Kidney capillary endothelial cell (primary cell): ENCODE measurements at regions not wholly inside any gene's neighbourhood (a gene's known extent, or its start where the extent isn't known, plus 50 kb on each side); places are given as distances from the start of the nearest gene placed in this dataset.

Source experiments
- DNase-seq: peaks from one replicate; pipeline ENCODE4 v3.0.0-alpha.2; 2018; ENCODE audit warnings: low spot score

DNA sequence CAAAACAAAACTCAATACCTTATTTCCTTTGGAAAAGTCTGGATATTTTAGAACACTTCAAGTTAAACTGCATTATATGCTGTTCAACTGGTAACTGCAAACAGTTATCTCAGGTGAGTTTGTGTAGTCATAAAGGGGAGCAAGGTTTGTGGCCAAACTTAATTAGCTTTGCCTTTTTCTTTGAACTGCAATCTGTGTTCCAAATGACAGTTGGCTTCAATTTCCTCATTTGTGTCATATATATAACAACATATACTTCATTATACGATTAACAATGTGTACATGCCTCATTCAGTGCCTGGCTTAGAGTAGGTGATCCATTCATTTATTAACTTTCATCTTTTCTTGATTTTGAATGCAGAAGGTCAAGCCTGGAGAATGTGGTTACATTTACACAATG, 55.8 kb downstream of the KCNE4 start:
- no peak for DNase-seq

DNA sequence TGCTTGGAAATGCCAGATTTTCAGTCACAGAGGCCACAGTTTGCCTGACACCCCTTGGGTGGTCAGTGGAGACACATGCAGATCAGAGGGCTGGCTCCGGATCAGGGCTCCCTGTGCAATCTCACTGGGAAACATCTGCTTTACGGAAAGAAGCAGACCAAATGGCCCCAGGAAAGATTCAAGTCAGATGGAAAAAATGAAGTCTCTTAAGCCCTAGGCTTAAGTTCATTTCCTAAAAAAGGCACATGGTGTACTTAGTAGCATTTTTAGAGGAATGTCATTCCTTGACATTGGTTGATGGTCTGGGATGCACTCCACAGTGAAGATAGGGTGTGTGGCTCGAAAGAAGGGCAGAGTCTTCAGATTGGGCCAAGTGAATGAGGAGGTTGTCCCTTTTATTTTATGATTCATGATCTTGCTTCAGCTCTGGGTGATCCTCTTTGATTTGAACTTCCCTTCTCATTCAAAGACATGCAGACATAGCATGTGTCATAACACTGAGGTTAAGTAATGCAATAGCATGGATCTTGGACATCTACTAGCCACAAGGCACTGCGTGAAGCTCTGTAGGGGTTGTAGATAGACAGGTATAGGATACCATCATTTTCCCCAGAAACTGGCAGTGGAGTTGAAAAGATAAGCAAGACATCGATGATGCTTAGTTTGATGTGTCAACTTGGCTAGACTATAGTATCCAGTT, 56.5 kb downstream of the KCNE4 start:
- no peak for DNase-seq

DNA sequence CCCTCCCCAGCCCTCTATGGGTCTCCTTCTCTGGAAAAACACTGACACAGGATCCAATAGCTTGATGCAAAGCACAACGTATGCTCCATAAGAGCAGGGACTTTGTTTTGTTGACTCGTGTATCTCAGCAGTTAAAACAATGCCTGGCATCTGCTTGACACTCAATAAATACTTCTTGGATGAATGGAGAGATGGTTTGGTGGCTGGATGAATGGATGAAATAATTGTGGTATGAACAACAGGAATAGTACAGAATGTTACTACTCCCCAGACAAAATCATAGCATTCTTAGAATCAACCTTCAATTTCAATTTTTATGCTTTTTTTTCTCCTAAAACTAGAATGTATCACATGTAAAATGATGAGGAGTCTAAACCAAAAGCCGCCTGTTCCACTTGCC, 57.4 kb downstream of the KCNE4 start:
- no peak for DNase-seq

DNA sequence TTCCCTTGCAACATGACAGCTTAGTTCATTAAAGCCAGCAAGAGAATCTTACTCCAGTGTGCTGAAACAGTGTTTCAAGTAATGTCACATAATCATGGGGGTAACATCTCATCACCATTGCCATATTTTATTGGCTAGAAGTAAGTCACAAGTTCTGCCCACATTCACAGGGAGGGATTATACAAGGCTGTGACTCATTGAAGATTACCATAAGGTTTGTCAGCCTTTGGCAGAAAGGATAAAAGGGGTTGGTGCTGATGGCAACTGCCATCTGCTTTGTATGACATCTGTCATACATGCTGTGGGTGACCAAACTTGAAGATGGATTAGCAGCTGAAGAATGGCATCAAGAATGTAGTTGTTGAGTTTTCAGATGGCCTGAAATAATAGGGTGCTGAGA, 61.2 kb downstream of the KCNE4 start:
- DNase-seq = no peak

DNA sequence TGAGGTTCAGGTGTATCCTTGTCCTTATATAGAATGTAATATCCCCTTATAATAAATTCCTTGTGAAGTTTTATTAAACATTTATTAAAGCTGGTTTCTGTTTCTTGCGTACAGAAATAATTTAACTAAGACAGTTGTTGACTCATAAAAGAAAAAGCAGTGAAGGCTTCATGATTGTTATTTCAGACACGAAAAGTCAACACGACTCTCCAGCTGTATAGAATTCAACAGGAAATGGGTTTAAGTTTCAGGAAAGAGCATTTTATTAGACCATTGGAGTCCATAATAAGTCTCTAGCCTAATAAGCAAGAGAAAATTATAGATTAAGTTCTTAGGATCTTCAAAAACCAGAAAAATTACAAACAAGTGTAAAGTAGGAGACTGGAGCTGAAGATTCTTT, 62.2 kb downstream of the KCNE4 start:
- no peak for DNase-seq

DNA sequence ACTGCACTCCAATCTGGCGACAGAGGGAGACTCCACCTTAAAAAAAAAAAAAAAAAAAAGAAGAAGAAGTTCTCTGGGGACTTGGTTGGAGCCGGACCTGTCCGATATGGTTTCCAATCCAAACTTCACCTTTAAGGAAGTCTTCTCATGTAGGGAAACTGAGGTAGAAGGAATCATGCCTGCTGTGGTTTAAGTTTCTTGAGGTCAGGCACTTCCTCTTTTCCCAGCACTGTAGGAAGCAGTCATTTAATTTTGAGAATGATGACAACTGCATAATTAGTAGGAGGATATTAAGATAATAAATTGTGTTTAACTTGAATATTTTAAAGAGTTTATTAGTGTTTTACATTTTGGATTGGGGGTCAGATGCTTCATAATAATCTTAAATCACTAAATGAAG, 62.9 kb downstream of the KCNE4 start:
- no peak for DNase-seq

DNA sequence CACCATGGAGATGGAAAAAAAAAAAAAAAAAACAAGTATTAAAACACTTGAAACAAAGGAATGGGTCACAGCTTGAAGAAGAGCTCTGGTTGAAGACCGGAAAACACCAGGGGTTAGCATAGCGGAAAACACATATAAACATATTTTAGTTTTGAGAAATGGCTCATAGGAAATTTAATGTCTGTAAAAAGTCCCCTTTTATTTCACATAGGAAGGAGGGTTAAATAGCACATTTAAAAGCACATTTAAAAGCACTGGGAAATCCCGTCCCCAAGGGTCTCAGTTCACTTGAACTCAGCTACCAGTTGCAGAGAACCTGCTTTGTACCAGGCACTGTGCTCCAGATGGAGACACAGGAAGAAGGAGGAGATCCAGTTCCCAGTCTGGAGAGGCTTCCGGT, 65.5 kb downstream of the KCNE4 start:
- peak; percentile 16 for DNase-seq

DNA sequence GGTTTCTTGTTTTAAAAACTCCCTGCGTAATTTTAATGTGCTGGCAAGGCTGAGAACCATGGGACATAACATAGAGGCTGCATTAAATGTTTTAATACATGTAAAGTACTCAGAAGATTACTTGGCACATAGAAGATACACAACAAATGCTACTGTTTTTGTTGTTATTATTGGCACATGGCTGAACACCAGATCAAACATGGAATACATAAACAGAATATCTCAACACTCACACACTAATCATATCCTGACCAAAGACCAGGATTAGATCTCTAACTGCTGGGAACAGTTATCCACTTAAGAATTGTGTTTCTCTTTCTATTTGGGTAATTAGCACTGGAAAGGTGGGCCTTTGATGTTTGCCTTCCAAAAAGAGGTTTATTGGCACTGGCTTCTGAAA, 69.3 kb downstream of the KCNE4 start:
- no peak for DNase-seq

DNA sequence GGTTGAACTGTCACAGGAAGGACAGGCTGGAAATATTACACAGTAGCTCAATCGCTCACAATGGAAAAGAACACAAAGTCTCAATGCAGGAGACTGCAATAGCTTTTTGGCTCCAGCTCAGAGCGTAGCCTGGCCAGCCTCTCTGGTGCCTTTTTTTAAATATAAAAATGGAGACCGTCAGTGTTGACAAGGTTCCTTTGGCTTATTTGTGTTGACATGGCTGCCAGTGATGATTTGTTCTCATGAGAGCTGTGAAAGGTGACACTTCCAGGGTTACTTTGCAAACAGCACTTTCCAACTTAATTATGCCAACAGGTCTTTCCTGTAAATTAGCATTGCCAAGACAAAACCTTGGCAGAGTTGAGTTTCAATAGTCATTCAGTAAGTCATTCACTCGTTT, 70.8 kb downstream of the KCNE4 start:
- DNase-seq = no peak

DNA sequence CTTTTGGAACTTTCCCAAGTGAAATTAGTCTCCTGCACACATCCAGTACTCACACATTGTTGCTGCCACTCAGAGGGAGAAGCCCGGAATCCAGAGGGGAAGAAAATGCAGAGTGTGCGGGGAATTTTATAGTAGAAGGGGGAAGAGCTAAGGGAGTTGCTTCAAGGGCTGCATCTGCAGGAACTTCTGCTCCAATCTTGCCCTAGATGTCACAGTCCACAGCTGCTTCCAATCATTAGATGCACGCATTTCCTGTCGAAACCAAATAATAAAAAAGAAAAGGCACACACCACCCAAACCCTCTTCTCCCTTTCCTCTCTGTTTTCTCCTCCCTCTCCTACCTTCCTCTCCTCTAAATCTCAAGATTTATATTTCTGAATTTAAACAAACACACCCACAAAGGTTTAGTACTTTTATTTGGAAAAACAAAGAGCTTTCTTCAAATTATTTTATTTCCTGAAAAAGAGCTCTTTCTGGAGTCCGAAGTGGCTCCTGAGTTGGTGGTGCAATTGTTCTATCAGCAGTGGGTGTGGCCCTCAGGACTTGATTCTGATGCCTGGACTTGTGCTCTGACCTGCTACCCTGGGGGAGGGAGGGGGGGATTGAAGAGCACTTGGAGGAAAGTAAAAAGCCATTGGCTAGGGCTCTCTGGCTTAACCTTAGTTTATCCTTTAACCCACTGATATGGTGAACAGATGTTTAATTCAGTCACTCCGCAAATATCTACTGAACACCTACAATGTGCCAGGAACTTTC, 72.0 kb downstream of the KCNE4 start:
- no peak for DNase-seq

DNA sequence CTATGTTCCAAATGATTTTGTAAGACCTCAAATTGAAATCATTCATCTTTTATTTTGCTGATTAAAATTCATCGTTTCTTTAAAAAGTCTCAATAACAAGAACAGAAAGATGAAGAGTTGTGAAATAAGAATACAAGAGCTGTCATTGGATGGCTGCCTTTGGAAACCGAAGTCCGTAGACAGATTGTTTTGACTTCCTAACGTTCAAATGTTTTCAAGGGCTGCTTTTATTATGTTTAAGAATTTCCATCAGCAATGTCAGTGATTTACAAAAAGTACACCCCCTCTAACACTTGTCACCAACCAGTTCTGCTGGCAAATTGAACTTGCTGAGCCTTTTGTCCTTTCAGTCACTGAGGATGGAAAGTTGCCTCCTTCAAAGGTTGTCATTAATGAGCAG, 89.6 kb downstream of the KCNE4 start:
- no peak for DNase-seq

DNA sequence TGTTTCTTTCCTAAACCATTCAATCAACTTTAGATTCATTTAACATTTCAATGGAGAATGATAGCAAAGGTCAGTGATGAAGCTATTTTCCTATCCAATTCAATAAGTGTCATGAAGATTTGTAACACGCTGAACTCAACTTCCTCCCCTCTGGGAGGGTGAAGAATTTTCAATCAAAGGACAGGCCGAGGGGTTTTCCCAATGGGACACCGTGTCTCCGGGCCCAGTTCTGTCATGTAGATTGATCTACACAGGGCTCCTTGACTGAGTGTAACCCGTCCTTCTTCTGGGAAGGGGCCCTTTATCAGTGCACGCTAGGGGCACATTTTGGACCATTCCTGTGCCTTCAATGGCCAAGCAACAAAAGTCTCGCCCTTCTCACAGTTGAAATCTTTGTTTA, 90.1 kb downstream of the KCNE4 start:
- no peak for DNase-seq

DNA sequence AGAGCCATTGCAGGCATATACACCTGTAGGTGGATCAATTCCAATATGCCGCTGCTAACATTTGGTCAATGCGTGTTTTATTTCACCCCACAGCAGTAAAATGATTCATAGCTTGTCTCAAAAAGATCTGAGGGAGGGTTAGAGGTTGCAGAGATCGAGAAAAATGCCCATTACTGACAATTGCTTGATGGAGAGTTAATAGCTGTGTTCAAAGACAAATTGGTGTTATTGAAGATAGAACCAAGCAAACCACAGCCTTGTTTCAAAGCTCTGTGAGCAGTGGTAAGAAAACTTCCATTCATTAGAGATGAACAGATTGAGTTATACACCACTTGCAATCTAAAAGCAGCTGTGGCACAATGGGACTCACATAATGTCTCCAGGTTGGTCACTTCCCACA, 95.4 kb downstream of the KCNE4 start:
- no peak for DNase-seq

DNA sequence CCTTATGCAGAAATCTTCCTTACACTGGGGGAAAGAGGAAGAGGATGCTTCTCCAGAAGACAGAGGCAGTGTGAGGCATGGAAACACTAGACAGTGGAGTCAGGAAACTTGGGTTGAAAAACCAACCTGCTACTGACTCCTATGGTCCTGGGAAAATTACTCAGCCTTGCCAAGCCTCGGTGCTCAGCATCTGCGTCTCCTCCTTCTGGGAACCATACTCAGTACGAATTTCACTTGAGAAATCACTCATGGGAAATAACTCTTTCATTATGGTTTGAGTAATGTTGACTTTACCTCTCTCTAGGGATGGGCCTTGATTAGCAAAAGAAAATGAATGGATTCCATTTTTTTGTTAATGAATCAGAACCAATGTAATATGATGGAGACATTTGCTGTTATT, 96.5 kb downstream of the KCNE4 start:
- DNase-seq = no peak

DNA sequence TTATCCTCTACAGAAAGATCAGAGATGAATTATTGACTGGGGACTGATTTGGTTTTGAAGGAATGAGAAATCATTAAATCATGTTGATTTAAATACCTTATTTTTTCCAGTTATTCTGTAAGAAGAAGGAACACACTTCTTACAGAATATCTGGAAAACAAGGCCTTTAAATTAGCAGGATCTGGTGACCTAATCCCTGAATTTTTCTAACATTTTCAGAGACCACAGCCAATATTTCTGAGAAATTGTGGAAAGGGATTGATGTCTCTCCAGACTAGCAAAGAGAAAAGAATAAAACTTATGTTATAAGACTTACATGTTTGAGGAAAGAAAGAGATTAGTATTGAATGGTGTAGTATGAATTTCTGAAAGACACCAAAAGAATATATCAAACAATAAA, 104.0 kb downstream of the KCNE4 start:
- no peak for DNase-seq

DNA sequence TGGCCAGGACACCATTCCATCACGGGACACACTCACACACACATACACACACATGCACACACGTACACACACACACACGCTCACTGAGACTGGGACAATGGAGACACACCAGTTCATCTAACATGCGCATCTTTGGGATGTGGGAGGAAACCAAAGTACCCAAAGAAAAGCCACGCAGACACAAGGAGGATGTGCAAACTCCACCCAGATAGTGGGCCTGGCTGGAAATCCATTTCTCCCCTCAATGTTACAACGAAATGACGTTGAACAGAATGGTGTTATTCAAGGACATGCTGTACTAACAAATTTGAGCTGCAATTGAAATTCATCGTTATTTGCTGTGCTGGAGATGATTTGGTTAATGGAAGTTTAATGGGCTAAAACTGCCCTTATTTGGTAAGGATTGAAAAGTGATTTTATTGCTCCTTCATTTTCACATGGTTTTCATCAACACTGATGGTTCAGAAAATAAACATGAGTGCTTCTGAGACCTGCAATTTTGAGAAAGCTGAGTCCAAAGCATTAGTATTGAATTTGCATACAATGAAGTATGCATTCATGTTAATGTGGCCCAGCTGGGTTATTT, 110.0 kb downstream of the KCNE4 start:
- no peak for DNase-seq

DNA sequence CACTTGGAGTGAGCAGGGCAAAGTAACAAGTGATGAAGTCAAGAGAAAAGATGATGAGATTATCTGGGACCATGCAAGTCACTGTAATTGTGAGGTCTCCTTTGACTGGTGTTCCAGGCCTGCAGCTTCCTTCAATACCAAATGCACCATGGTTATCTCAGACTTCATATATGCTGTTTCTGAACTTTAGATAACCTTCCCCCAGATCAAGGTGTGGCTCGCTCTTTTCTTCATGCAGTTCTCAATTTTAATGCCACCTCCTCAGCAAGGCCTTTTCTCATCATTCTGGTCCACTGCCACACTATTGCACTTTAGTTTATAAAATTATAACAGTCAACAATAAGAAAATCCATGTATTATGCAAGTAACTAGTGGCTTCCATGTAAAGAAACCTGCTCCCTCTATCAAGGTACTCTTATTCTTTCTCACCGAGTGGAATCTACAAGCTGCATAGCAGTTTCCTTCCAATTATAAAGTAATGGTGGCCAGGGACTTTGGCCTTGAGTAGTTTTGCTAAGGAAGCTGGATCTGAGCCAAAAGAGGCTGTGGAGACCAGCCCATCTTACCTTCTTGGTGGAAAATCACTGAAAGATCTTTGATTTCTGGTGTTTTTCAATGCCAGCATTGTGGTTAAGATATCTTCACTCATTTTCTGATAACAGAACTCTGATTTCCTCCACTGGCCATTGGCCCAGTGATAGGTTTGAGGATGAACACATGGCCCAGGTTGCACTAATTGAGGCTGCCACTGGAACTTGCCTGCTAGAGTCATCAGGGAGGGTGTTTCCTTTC, 113.6 kb downstream of the KCNE4 start:
- no peak for DNase-seq

DNA sequence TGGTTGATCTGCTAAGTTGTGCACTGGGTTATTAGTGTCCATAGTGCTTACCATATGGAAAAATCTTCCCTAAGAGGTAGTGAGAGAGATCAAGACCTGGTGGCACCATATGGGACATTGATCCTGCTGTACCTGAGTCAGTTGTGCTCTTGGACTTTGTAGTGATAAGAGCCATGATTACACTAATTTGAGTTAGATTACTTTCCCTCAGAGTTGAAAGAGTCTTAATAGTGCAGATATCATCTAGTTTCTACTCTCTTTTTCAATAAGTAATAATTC, 114.2 kb downstream of the KCNE4 start:
- DNase-seq = no peak

DNA sequence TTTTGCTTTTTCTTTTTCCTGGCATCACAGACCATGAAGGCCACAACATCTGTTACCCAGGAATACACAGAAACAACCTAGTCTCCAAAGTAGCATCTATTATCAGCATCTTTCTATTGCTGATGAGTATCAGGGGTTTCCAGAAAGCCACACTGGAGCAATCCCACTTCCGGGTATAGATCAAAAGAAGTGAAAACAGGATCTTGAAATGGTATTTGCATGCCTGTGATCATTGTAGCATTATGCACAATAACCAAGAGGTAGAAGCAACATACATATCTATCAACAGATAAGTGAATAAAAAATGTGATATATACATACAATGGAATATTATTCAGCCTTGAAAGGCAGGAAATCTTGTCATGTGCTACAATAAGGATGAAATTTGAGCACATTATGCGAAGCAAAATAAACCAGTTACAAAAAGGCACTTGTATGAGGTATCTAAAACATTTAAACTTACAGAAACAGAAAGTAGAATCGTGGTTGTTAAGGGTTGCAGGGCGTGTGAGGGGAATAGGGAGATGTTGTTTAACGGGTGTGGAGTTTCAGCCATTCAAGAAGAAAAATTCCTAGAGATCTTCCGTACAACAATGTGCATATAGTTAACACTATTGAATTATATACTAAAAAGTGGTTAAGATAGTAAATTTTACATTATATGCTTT, 115.1 kb downstream of the KCNE4 start:
- no peak for DNase-seq

DNA sequence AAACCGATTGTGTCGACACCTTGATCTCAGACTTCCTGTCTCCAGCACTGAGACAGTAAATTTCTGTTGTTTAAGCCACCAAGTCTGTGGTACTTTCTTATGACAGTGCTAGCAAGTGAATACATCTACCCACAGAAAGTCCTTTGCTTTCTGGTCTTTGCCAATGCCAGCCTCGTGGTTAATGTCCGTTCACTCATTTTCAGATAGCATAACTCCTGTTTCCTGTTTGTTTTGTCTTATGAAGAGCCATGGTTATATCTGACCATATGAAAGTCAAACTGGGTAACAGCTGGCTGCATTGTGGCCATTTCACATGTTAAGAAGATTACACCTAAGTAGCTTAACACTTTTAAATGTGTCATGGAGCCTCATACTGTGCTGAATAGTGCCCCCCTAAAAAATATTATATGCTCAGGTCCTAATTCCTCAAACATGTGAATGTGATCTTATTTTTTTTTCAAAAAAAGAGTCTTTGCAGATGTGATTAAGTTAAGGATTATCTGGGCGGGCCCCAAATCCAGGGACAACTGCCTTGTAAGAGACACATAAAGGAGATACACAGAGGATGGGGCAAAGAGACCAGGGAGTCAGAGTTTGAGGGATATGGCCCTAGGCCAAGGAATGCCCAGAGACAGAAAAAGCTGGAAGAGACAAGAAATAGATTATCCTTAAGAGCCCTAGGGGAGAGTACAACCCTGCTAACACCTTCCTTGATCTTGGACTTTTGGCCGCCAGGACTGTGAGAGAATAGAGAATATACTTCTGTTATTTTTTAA, 118.0 kb downstream of the KCNE4 start:
- DNase-seq = no peak

DNA sequence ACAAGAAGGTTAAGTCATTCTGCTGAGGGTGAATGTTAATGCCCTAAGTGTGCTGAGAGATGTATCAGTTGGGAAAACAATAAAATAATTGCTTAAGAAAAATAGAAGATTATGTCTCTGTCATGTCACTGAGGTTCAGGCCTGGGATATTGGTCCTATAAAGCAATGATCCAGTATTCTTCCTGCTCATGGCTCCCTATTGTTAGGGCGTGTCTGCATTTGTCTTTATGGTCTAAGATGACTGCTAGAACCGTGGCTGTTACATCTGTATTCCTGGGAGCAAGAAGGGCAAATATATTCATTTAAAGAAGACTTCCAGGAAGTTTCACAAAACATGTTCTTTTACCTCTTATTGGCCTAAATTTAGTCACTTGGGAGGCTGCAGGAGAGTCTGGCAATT, 125.0 kb downstream of the KCNE4 start:
- DNase-seq = no peak

DNA sequence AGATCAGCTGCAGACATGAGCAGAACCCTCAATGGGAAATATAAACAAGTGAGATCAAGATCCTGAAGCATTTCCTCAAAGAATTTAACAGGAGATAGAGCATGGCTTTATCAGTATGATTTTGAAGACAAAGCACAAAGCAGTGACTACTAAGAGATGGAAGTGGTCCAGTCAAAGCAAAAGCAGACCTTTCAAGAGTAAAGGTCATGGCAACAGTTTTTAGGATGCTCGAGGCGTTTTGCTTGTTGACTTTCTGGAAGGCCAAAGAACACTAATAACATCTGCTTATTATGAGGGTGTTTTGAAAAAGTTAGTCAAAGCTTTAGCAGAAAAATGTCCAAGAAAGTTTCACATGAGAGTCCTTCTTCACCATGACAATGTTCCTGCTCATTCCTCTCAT, 128.5 kb downstream of the KCNE4 start:
- no peak for DNase-seq
